ENCODE measurements at regions not wholly inside any gene's neighbourhood (a gene's known extent, or its start where the extent isn't known, plus 50 kb on each side); places are given as distances from the start of the nearest gene placed in this dataset.

DNA sequence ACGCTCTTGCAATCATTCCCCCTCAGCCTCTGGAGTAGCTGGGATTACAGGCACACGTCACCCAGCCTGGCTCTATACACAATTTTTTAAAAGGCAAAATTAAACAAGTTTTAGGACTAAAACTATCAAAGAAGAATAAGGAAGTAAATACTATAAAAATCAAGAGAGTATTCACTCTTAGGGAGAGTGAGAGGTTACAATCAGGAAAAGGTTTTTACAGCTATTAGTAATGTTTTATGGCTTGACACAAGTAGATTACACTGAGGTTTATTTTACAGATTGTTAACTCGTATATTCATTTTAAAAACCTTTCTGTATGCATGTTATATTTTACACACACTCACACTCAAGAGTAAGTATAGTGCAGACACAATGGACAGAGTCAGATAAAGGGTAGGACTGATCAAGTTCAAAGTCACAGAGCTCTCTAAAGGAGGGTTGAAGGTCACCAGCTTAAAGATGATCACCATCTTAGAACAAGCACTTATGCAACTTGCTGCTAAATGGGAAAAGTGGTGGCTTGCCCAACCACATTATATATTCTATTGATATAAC lies 77.9 kb upstream of the MAN1A2 start:
- 0 out of 2 replicates have a peak, but pooled peaks cover under 1% of the 10 kb centered on the region for H4K20me1 ChIP-seq (replicated peaks; ENCODE audit: control insufficient read depth, insufficient read depth, low read length)
- H2AFZ ChIP-seq (ENCODE audit: low read depth, low read length): no peak overlapping the region
- no peak overlapping the region for H3K9ac ChIP-seq (ENCODE audit: insufficient read depth in 1 of 2, low read depth in 2 of 2, low read length in 2 of 2)
- H3K9me3 ChIP-seq (replicated peaks; ENCODE audit: control insufficient read depth, insufficient read depth, low read depth, low read length): no peaks in the 10 kb centered on the region
- H3K4me1 ChIP-seq (replicated peaks in 1 of 2; ENCODE audit: control insufficient read depth in 2 of 2, insufficient read depth in 2 of 2, low read length in 2 of 2): no peaks in the 10 kb centered on the region
- intact Hi-C loops (cut with micrococcal nuclease): loop anchor here (10.0 kb wide), 1 partner anchor 555 kb away; no protein-coding TSS in a partner anchor
- BruUV-seq (replicated peaks): no TSS peak
- DNase-seq (ENCODE audit: extremely low read depth in 1 of 4, low spot score in 3 of 4): no peak
- POLR2A ChIA-PET: interaction anchor here (0.7 to 0.9 kb wide), 2 partner anchors 115 to 116 kb away, joined by 3 to 4 read pairs; no protein-coding TSS in a partner anchor
- H3K36me3 ChIP-seq (ENCODE audit: control insufficient read depth, insufficient read depth, low read length): no peaks in the 10 kb centered on the region
- no peak for FAIRE-seq
- 2% methylated on average over 3 of the region's 3 CpGs for WGBS (ENCODE audit: insufficient coverage, low coverage, missing lambda C conversion rate)
- in situ Hi-C loops (cut with MboI): loop anchor here (5.0 to 25.0 kb wide), 2 partner anchors 212 to 552 kb away; no protein-coding TSS in a partner anchor
- H3K4me3 ChIP-seq: no peak overlapping the region
- no peaks in the 10 kb centered on the region for H3K79me2 ChIP-seq (ENCODE audit: control insufficient read depth, insufficient read depth, low read length)
- ATAC-seq: no peak
- no peaks in the 10 kb centered on the region for H3K9me1 ChIP-seq (ENCODE audit: control insufficient read depth, insufficient read depth, low read length)
- H3K27me3 ChIP-seq (ENCODE audit: control insufficient read depth in 2 of 2, insufficient read depth in 2 of 2, low read length in 2 of 2): peaks cover 0 to 9% of the 10 kb centered on the region in 2 experiments; a peak in 4 of 5 replicates
- CTCF ChIA-PET (ENCODE audit: low intra/inter-chr PET ratio): no interaction called here
- H3K27ac ChIP-seq (ENCODE audit: extremely low read depth, low read depth, low read length): no peak overlapping the region
- no peak overlapping the region for H3K4me2 ChIP-seq (ENCODE audit: insufficient read depth, low read length)
- TF ChIP-seq POU5F1 (IDR thresholded peaks at IDR 0.05; ENCODE audit: borderline replicate concordance, low read depth, low read length, partially characterized antibody): no peak
- TF ChIP-seq, protein P1, sequence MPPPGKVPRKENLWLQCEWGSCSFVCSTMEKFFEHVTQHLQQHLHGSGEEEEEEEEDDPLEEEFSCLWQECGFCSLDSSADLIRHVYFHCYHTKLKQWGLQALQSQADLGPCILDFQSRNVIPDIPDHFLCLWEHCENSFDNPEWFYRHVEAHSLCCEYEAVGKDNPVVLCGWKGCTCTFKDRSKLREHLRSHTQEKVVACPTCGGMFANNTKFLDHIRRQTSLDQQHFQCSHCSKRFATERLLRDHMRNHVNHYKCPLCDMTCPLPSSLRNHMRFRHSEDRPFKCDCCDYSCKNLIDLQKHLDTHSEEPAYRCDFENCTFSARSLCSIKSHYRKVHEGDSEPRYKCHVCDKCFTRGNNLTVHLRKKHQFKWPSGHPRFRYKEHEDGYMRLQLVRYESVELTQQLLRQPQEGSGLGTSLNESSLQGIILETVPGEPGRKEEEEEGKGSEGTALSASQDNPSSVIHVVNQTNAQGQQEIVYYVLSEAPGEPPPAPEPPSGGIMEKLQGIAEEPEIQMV (tag; conservative IDR thresholded peaks at IDR 0.05; ENCODE audit: low read depth): no peak
- TF ChIP-seq FOXJ2 (tag; IDR thresholded peaks at IDR 0.05): no peak
- no peak for TF ChIP-seq ZNF41 (CRISPR knock-in tag; conservative IDR thresholded peaks at IDR 0.05)
- TF ChIP-seq, protein P2, sequence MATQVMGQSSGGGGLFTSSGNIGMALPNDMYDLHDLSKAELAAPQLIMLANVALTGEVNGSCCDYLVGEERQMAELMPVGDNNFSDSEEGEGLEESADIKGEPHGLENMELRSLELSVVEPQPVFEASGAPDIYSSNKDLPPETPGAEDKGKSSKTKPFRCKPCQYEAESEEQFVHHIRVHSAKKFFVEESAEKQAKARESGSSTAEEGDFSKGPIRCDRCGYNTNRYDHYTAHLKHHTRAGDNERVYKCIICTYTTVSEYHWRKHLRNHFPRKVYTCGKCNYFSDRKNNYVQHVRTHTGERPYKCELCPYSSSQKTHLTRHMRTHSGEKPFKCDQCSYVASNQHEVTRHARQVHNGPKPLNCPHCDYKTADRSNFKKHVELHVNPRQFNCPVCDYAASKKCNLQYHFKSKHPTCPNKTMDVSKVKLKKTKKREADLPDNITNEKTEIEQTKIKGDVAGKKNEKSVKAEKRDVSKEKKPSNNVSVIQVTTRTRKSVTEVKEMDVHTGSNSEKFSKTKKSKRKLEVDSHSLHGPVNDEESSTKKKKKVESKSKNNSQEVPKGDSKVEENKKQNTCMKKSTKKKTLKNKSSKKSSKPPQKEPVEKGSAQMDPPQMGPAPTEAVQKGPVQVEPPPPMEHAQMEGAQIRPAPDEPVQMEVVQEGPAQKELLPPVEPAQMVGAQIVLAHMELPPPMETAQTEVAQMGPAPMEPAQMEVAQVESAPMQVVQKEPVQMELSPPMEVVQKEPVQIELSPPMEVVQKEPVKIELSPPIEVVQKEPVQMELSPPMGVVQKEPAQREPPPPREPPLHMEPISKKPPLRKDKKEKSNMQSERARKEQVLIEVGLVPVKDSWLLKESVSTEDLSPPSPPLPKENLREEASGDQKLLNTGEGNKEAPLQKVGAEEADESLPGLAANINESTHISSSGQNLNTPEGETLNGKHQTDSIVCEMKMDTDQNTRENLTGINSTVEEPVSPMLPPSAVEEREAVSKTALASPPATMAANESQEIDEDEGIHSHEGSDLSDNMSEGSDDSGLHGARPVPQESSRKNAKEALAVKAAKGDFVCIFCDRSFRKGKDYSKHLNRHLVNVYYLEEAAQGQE (IDR thresholded peaks at IDR 0.05; ENCODE audit: borderline replicate concordance): no peak
- TF ChIP-seq, protein P2 (CRISPR knock-in tag; IDR thresholded peaks at IDR 0.05; ENCODE audit: low read depth): no peak
- TF ChIP-seq, protein P3, sequence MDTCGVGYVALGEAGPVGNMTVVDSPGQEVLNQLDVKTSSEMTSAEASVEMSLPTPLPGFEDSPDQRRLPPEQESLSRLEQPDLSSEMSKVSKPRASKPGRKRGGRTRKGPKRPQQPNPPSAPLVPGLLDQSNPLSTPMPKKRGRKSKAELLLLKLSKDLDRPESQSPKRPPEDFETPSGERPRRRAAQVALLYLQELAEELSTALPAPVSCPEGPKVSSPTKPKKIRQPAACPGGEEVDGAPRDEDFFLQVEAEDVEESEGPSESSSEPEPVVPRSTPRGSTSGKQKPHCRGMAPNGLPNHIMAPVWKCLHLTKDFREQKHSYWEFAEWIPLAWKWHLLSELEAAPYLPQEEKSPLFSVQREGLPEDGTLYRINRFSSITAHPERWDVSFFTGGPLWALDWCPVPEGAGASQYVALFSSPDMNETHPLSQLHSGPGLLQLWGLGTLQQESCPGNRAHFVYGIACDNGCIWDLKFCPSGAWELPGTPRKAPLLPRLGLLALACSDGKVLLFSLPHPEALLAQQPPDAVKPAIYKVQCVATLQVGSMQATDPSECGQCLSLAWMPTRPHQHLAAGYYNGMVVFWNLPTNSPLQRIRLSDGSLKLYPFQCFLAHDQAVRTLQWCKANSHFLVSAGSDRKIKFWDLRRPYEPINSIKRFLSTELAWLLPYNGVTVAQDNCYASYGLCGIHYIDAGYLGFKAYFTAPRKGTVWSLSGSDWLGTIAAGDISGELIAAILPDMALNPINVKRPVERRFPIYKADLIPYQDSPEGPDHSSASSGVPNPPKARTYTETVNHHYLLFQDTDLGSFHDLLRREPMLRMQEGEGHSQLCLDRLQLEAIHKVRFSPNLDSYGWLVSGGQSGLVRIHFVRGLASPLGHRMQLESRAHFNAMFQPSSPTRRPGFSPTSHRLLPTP (IDR thresholded peaks at IDR 0.05; ENCODE audit: borderline replicate concordance, extremely low read depth, insufficient read length): no peak
- no peak for TF ChIP-seq FIP1L1 (IDR thresholded peaks at IDR 0.05; ENCODE audit: low read depth, low read length, poor library complexity, severe bottlenecking)

Data from K562 (cell line).